ENCODE measurements at regions not wholly inside any gene's neighbourhood (a gene's known extent, or its start where the extent isn't known, plus 50 kb on each side); places are given as distances from the start of the nearest gene placed in this dataset.

DNA sequence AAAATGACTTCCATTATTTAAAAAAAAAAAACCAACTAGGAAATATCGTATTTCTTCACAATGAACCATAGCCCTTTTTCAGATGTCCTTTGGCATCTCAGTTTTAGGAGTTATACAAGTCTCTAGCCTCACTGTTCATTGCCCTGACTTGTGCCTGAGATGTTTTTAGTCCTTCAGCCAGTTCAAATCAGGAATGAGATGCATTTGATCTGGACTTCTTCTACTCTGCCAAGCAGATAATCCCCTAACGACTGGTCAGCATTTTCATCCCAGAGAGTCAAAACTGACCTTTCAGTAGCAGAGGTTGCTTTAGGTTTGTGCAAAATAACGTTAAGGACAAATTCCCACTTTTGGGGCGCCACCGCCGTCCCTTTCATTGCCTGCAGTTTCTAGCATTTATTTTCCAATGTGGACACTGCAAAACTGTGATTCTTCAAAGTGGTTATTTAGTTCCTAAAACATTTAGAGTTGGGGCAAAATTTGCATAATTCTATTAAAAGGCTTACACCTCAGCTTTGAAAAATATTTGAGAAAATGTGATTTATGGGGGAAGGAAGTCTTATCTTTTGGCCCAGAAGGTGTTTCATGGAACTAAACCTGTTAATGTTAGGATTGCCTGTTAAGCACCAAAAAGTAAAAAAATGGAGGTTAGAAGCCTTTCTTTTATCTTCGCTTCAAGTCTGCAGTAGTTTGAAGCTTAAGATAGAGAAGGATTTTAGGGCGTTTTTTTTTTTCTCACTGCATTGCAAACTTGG lies 152.0 kb upstream of the SGK1 start:
- TF ChIP-seq, protein P1, sequence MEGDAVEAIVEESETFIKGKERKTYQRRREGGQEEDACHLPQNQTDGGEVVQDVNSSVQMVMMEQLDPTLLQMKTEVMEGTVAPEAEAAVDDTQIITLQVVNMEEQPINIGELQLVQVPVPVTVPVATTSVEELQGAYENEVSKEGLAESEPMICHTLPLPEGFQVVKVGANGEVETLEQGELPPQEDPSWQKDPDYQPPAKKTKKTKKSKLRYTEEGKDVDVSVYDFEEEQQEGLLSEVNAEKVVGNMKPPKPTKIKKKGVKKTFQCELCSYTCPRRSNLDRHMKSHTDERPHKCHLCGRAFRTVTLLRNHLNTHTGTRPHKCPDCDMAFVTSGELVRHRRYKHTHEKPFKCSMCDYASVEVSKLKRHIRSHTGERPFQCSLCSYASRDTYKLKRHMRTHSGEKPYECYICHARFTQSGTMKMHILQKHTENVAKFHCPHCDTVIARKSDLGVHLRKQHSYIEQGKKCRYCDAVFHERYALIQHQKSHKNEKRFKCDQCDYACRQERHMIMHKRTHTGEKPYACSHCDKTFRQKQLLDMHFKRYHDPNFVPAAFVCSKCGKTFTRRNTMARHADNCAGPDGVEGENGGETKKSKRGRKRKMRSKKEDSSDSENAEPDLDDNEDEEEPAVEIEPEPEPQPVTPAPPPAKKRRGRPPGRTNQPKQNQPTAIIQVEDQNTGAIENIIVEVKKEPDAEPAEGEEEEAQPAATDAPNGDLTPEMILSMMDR (conservative IDR thresholded peaks at IDR 0.05; ENCODE audit: low read depth, low read length), result no peak
- DNase-seq (ENCODE audit: low read depth), result no peak
- no peak overlapping the region for H3K4me3 ChIP-seq (ENCODE audit: low read length)

GRCh38 chr6:134468633-134469032 lies 150.7 kb upstream of the SGK1 start:
- no peak for DNase-seq (ENCODE audit: low read depth)
- TF ChIP-seq, protein P1 (conservative IDR thresholded peaks at IDR 0.05; ENCODE audit: low read depth, low read length), result no peak
- no peak overlapping the region for H3K4me3 ChIP-seq (ENCODE audit: low read length)

DNA sequence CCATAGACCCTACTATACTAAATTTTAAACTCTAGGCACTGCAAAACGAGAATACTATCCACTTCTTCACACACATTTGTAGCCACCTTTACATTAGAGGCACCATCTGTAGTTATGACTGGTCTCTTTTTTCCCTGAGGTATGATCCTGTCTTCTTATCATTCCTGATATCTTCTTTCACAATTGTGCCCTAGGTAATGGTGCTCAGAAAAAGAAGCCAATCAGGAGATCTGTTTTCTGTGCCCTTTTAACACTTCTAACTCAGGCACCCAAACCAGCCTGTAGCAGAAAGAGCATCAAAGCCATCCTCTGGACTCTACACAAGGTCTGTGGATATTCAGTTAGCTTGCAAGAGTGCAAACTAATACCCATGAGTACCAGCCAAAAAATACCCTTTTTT lies 149.7 kb upstream of the SGK1 start:
- DNase-seq (ENCODE audit: low read depth), result no peak
- no peak overlapping the region for H3K4me3 ChIP-seq (ENCODE audit: low read length)
- TF ChIP-seq, protein P1 (conservative IDR thresholded peaks at IDR 0.05; ENCODE audit: low read depth, low read length), result no peak

DNA sequence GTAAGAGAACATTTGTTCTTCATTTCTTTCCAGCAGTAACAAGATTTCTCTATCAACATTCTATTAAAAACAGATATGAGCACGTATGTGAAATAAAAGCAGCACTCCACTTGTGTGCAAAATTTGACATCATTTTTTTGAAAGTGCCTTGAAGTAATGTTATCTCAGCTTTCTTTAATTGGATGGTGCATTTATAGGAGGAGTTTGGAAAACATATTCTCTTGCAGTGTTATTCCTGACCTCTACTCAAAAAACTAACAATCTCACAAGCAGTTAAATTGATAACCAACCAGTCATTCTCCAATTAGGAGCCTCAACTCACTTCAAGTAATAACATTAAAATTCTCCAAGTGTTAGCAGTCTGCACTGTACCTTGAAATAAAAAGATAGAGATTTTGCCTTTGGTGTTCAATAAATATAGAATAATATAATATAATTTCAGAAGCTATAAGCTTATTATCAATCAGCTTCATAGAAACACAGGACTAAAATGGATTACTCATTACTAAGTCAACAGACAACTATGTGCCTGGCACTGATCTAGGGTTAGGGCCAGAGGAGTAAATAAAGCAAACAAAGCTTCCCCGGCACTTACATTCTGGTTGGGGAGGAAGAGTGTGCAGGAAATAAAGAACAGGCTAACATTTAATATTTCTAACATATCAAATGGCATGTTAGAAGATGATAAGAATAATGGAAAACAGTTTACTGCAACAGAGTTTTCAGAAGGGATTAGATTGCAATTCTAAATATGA lies 149.0 kb upstream of the SGK1 start:
- H3K4me3 ChIP-seq (ENCODE audit: low read length), result no peak overlapping the region
- DNase-seq (ENCODE audit: low read depth), result no peak
- TF ChIP-seq, protein P1 (conservative IDR thresholded peaks at IDR 0.05; ENCODE audit: low read depth, low read length), result no peak

DNA sequence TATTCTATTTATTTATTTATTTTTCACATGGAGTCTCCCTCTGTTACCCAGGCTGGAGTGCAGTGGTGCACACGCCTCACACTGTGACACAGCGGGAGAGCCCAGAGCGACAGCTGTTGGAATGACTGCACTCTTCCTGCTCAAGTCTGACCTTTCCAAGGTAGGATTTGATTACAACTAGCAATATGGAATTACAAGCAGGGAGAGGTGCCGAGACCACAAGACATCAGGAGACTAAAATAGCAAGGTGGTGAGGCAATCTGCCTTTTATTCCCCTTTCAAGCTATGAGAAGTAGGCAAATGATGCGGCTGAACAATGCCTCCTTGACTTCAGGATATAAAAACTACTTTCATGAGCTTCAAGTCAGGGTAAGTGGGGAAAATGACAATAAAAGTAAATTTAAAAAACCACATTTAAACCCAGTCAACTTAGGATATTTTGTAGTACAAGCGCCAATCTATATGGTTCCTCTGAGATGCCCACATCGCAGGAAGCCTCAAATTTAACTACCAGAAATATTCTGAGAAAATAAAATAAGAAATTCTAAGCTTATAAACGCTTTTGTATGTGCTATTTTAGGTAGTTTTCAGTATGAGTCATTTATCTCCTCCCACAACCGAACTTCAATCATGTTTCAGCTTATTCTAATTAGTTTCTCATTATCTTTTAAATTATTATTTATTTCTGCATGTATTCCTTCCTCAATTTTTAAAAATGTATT lies 146.9 kb upstream of the SGK1 start:
- H3K4me3 ChIP-seq (ENCODE audit: low read length), result no peak overlapping the region
- TF ChIP-seq, protein P1 (conservative IDR thresholded peaks at IDR 0.05; ENCODE audit: low read depth, low read length), result no peak
- DNase-seq (ENCODE audit: low read depth), result peak; percentile 92

- H3K4me3 ChIP-seq (ENCODE audit: low read length), result no peak overlapping the region
- no peak for DNase-seq (ENCODE audit: low read depth)
- TF ChIP-seq, protein P1 (conservative IDR thresholded peaks at IDR 0.05; ENCODE audit: low read depth, low read length), result no peak
Measured at GRCh38 chr6:134458857-134459657, 141.1 kb upstream of the SGK1 start.

Data from retinal pigment epithelial cell (primary cell).